ENCODE measurements at regions not wholly inside any gene's neighbourhood (a gene's known extent, or its start where the extent isn't known, plus 50 kb on each side); places are given as distances from the start of the nearest gene placed in this dataset.
"Not testable (repeated sequence)": the region's sequence is repeated elsewhere in the genome, so short reads cannot be mapped to it uniquely, and the experiment has no call there.

DNA sequence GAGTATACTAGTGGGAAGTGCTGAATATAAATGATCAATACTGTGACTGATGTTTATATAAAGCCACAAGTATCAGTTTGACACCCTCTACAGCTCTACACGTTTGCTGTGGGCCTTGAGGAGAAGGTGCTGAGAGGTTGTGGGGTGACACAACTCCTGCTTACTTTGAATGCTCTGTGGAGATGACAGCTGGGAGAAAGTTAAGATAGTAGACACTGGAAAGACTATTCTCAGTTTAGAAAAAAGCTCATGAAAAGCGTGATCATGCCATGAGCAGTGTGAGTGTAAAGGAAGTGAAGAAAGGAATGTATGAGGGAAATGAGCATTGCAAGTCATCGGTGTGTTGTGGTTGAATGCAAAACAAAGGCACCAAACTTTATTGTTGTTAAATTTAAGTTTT is 215.8 kb downstream of the UTRN start:
- H3K27me3 ChIP-seq: no peaks in the 10 kb centered on the region
- H3K4me1 ChIP-seq: no peaks in the 10 kb centered on the region
- H3K36me3 ChIP-seq: peaks cover 34 to 68% (median 46%) of the 10 kb centered on the region in 3 donors
- no peak for DNase-seq
- H3K27ac ChIP-seq: no peak overlapping the region
- H3K9me3 ChIP-seq: peaks cover 0 to 10% (median 0%) of the 10 kb centered on the region in 3 donors
- intact Hi-C loops (cut with DNase I; ENCODE audit: low total_unique reads): no loop called here
- no peak for TF ChIP-seq CTCF (IDR thresholded peaks at IDR 0.05)
- H3K4me3 ChIP-seq: no peak overlapping the region

- H3K27me3 ChIP-seq; H3K4me3 ChIP-seq; H3K27ac ChIP-seq; DNase-seq; intact Hi-C loops (cut with DNase I; ENCODE audit: low total_unique reads); H3K4me1 ChIP-seq: not testable (repeated sequence)
- Histone ChIP-seq H3K36me3 (peaks cover 44 to 49% (median 49%) of the 10 kb centered on the region in 3 donors), H3K9me3 (peaks cover 0 to 10% (median 0%) of the 10 kb centered on the region in 3 donors)
These were observed 220.1 kb downstream of the UTRN start for GRCh38 chr6:144505214-144505613.

DNA sequence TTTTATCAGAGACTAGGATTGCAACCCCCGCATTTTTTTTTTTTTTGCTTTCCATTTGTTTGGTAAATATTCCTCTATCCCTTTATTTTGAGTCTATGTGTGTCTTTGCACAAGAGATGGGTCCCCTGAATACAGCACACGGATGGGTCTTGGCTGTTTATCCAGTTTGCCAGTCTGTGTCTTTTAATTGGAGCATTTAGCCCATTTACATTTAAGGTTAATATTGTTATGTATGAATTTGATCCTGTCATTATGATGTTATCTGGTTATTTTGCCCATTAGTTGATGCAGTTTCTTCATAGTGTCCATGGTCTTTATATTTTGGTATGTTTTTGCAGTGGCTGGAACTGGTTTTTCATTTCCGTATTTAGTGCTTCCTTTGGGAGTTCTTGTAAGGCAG is 220.9 kb downstream of the UTRN start:
- Histone ChIP-seq H3K9me3 (peaks cover 0 to 10% (median 0%) of the 10 kb centered on the region in 3 donors), H3K36me3 (peaks cover 43 to 49% (median 48%) of the 10 kb centered on the region in 3 donors)
- intact Hi-C loops (cut with DNase I; ENCODE audit: low total_unique reads); H3K27me3 ChIP-seq; DNase-seq; H3K27ac ChIP-seq; H3K4me1 ChIP-seq; H3K4me3 ChIP-seq: not testable (repeated sequence)

GRCh38 chr6:144507772-144508312 is 222.7 kb downstream of the UTRN start:
- peaks cover 0 to 10% (median 0%) of the 10 kb centered on the region in 3 donors for H3K9me3 ChIP-seq
- intact Hi-C loops (cut with DNase I; ENCODE audit: low total_unique reads); H3K4me1 ChIP-seq; DNase-seq; H3K4me3 ChIP-seq; H3K27me3 ChIP-seq; H3K27ac ChIP-seq: not testable (repeated sequence)
- H3K36me3 ChIP-seq: peaks cover 38 to 47% (median 40%) of the 10 kb centered on the region in 3 donors

- TF ChIP-seq CTCF (IDR thresholded peaks at IDR 0.05): no peak
- no peak for DNase-seq
- no peak overlapping the region for H3K27ac ChIP-seq
- no peaks in the 10 kb centered on the region for H3K4me1 ChIP-seq
- no peak overlapping the region for H3K4me3 ChIP-seq
- H3K9me3 ChIP-seq: no peaks in the 10 kb centered on the region
- intact Hi-C loops (cut with DNase I; ENCODE audit: low total_unique reads): no loop called here
- H3K27me3 ChIP-seq: no peaks in the 10 kb centered on the region
- peaks cover 28 to 56% (median 44%) of the 10 kb centered on the region in 3 donors for H3K36me3 ChIP-seq
These were observed 225.7 kb downstream of the UTRN start for GRCh38 chr6:144510859-144511258.

DNA sequence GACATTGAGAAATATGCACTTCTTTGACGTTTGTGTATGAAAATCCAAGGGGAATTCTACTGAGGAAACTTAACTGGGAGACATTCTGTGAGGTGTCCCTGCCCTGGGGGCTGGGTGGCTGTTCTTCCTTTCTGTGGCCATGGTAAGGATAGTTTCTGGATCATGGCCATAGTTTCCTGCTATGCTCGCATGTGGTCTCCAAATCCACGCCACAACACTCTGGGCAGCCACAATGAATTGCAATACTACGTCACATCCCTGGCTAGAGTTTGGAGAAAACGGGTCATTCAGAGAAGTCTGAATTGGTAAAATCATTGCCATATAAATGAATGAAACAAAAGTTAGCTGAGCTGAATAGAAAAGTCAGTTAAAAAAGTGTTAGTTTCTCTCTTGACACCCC is 230.6 kb downstream of the UTRN start:
- H3K4me3 ChIP-seq: no peak overlapping the region
- H3K9me3 ChIP-seq: no peaks in the 10 kb centered on the region
- peaks cover 0 to 18% (median 6%) of the 10 kb centered on the region in 4 donors for H3K4me1 ChIP-seq
- H3K27ac ChIP-seq: no peak overlapping the region
- intact Hi-C loops (cut with DNase I; ENCODE audit: low total_unique reads): no loop called here
- peaks cover 16 to 55% (median 37%) of the 10 kb centered on the region in 3 donors for H3K36me3 ChIP-seq
- no peaks in the 10 kb centered on the region for H3K27me3 ChIP-seq
- no peak for DNase-seq
- TF ChIP-seq CTCF (IDR thresholded peaks at IDR 0.05): no peak

GRCh38 chr6:144519426-144519825 is 234.3 kb downstream of the UTRN start:
- Histone ChIP-seq H3K4me1 (peaks cover 0 to 18% (median 6%) of the 10 kb centered on the region in 4 donors), H3K36me3 (peaks cover 25 to 61% (median 38%) of the 10 kb centered on the region in 3 donors), H3K9me3 (no peaks in the 10 kb centered on the region), H3K27me3 (no peaks in the 10 kb centered on the region), H3K4me3 (no peak overlapping the region), H3K27ac (peak overlapping the region; percentile 37 to 43)
- DNase-seq: no peak
- intact Hi-C loops (cut with DNase I; ENCODE audit: low total_unique reads): no loop called here
- TF ChIP-seq CTCF (IDR thresholded peaks at IDR 0.05): no peak

All from tibial artery (tissue), 4 donors.